Activated CD4-positive, CD25-positive, alpha-beta regulatory T cell (primary cell): ENCODE measurements at regions not wholly inside any gene's neighbourhood (a gene's known extent, or its start where the extent isn't known, plus 50 kb on each side); places are given as distances from the start of the nearest gene placed in this dataset.

Experiments used
- DNase-seq, 4 experiments: peaks; one replicate each; lab custom pipeline; 2025; lab: John Stamatoyannopoulos, UW

DNA sequence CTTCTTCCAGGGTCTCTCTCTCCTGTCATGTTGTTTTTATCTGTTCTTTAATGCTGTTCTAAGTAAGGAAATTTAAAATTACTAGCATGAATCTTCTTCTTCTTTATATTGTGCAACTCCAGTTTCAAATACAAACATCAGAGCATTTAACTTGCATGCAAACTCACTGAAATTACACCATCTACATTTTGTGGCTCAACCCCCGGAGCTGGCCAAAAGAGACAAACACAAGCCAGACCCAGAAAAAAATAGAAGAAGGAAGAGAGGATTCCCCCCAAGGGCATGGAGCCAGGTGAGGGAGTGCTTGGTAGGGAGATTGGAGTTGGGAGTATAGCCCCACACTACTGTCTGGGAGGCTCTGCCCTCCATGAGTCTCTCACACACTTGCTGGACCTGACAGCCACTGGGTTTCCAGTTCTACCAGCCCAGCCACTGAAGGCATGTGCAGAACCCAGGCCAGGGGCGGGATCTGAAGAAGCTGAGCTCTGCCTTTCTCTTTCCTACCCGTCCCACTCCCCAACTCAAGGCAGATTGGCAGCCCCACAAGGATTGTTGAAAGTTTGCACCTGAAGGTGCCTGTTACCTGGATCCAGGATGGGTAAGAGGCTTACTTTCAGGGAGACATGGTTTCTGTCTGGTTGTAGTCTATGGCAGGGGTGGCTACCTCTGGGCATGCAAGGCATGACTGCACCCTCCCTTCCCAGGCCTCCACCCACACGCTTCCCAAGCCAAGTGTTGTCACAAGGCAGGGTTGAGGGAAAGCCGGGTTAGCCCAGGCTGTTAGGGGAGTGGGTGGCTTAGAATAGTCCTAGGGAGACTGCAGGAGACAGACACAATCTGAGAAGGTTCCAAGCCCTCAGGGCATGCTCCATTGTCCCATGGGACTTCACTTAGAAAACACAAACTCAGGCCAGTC, 297.2 kb downstream of the TGFB2 start:
- no peak for DNase-seq

DNA sequence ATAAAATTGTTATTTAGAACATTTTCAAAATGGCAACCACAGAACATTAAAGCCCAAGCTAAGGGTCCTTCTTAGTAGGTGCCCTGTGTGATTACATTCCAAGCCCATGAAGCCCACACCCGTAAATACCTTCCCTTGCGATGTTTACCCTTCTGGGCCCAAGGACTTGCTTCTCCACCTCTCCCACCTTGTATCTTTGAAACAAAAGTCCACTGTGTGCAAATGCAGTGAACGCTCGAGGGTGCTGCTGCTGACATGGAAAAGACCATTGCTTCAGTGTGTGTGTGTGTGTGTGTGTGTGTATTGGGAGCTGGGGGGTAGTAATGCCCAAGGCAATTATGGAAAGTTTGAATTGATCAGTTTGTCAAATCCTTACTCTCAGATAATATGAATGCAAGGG, 298.1 kb downstream of the TGFB2 start:
- DNase-seq: no peak

DNA sequence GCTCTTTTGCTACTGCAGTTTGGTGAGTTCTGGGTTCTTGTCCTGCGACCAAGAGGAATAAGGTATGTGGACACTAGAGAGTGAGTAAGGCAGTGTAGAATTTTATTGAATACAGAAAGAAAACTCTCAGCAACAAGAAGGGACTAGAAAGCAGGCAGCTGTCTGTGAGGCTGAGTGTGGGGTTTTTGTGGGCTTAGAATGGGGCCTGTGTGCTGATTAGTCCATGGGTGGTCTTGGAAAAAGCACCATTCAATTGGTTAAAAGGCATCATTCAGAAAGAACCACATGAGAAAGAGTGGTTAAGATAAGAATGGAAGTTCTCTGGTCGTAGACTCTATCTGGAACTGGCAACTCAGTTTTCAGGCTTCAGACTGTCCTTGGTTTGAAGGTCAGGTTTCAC, 298.8 kb downstream of the TGFB2 start:
- DNase-seq: no peak

DNA sequence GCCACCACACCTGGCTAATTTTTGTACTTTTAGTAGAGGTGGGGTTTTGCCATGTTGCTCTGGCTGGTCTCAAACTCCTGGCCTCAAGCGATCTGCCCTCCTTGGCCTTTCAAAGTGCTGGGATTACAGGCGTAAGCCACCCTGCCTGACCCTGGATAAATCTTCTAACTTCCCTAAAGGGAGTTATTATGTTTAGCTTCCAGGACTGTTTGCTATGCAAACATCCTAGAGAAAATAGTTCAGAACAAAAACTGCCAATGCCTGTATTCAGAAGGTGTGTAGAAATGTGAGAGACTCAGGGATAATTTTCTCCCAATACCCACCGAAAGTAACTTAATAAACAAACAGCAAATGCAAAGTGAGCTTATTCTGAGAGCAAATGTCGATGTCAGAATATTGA, 301.2 kb downstream of the TGFB2 start:
- DNase-seq: no peak

DNA sequence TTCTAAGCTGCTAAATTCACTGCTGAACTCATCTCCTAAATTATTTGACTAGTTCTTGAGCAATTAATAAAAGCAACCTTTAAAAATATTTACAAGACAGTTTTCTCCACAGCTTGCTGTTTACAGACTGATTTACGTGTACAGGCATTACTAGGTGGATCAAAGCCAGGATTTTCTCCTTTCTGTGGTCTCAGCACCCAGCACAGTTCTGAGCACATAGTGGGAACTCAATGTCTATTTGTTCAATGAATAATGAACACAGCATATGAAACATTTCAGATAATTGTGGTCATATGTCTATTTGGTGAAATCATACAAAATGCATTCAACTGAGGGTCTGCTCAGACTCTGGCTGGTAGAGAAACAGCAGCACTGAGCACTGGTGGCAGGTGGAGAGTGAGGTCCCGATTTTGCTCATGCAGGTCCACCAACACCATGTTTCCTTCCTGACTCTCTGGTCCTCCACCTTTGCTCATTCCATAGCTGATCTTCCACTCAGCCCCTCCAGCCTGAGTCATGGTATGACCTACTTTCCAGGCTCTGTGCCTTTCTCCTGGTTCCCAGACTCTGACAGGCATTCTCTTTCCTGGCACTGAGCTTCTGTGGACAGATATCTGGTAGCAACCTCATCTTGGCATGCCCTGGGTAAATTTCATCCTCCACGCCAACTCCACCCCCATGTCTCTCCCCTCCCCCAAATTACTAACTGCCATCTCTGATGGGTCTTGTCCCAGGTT, 311.3 kb downstream of the TGFB2 start:
- no peak for DNase-seq

DNA sequence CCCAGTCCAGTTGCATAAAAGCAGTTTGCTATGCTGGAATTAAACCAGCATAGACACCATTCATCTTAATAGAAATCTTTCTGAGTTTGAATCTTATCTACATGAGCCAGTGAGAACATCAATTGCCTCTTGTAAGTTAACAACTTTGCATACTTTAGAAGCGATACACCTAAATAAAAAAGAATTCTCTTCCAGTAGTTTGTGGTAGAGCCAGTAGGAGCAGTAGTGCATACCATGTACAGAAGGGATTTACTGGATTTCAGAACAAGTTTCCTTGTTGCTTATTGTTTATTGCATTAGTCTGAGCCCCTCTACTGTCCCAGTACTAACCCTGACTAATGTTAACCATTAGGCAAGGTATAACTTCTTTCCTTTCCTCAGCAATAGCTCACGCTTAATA, 313.1 kb downstream of the TGFB2 start:
- DNase-seq: no peak

DNA sequence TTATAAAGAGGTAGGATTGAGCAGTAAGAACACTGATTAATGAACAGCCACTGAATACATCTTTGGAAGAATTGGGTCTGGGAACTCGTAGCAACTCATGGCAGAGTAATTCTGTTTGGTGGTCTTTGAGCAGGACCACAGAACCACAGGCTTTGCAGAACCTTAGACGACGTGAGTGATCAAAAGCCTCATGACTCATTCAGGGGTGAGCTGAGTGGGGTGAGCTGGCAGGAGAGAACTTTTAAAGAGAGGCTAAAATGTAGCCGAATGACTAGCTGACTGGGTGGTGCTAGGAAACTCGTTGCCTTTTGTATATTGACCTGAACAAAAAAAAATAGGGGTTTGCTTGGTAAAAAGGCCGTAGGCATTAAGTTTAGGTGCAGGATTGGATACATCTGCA, 313.8 kb downstream of the TGFB2 start:
- no peak for DNase-seq

DNA sequence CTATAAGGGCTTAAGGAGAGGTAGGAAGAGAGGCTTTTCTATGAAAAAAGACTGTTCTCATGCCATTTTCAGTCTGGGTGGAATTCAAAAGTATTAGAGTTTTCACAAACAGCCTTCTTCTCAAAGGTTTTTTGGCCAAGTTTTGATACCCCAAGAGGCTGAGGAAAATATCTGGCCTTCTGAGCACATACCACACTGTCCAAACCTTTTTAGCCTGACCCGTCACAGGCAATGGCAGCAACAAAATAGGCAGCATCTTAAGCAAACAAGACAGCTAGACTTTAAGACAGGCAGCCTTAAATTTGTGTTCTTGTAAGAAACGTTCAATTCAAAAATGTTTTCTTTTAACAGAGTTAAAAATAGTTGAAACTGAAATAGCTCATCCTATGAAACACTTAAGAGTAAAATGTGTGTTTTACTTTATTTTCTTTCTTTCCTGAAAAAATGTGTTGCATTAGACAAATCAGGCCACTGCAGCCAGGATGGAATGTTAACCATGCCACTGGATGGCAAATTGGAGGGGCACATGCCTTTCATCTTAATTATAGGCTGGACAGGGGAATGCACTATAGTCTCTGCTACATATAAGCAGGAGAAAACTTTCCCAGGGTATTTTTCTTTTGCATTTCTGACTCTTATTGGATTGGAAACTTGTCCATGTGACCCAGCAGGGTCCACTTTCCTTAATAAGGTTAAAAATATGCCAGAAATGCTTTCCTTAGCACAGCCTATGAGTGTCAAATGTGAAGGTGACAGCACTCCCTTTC, 315.0 kb downstream of the TGFB2 start:
- DNase-seq: no peak

DNA sequence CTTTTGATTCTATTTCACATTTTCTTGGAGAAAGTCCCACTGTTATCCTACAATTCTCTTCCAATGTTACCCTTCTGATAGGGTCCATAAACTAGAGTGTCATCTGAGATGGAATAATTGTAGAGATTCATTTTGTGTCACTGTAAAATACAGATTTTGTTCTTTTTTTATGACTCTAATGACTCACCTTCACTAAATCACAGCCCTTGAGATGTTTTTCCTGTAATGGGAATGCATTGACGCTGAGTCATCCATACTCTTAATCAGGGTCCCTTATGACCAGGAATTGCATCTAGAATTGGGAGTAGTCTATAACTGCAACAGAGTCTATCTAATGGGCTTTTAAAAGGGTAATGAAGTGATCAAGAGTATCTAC, 315.5 kb downstream of the TGFB2 start:
- no peak for DNase-seq

DNA sequence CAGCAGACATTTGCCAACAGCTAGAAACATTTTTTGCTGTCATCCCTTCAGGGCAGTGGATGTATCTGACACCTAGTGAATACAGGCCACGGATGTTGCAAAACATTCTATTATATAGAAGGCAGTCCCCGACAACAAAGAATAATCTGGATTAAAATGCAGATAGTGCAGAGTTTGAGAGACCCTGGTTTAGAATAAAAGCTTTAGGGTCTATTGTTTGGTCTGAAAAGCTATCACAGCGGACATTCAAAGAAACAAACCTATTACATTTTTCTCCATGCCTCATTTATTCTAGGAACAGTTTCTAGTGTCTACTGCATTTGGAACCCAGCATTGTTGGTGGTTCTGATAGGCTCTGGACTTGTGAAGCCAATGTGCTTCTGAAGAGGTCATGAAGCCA, 316.3 kb downstream of the TGFB2 start:
- no peak for DNase-seq

DNA sequence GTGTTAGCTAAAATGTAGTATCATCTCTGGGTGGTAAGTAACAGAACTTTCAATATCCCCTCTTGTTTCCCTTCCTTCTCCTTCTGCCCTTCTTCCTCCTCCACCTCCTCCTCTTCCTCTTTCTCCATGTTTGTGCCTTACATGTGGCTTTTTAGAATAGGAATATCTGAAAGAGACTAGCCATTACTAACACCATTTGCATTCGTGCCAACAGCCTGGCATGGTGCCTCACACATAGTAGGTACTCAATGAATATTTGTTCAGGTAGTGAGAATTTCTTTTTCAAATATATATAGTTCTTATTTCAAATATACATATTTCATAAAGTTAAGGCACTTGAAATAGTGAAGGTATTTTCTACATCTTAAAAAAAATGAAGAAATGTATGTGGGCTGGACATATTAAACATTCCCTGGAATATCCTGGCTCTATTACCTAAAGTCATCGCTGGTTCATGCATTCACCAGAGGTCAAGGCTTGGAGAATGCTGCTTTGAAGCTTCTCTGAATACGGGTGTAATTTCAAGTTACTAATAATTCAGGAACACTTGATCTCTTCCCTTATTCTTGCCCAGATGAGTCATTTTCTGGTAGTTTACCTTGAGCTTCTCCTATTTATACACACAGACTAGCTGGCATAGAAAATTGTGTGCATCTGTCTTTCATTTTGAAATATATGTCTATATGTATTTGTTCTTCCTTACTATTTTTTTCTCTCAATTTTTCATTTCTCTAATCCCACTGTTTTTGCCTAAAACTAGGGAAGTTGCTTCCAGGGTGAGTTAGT, 319.4 kb downstream of the TGFB2 start:
- DNase-seq: no peak

DNA sequence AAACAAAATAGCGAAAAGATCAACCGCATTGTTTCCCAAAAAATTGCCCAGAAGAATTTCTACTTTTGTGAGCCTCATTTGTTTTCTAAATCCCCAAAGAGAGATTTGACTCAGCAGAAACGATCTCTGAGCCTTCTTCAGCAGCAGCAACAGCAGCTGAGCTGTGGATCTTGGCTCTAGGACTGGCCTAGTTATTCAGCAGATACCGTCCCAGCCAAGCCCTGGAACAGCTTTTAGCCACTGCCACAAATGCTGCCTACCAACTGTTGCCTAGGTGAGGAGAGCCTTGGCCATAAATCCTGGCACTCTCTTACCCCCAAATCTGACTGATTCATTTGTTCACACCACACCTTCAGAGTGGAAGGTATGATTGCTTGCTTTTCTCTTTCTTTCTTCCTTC, 320.1 kb downstream of the TGFB2 start:
- no peak for DNase-seq

DNA sequence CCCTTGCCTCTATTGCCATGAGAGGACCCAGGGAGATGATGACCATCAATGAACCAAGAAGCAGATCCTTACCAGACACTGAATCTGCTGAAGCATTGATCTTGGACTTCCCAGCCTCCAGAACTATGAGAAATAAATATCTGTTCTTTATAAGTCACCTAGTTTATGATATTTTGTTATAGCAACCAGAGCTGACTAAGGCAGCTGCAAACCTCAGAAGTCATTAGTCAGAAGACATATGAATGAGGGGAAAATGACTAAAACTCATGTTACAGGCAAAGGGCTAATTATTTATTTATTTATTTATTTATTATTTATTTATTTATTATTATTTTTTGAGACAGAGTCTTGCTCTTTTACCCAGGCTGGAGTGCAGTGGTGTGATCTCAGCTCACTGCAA, 321.1 kb downstream of the TGFB2 start:
- DNase-seq: no peak

DNA sequence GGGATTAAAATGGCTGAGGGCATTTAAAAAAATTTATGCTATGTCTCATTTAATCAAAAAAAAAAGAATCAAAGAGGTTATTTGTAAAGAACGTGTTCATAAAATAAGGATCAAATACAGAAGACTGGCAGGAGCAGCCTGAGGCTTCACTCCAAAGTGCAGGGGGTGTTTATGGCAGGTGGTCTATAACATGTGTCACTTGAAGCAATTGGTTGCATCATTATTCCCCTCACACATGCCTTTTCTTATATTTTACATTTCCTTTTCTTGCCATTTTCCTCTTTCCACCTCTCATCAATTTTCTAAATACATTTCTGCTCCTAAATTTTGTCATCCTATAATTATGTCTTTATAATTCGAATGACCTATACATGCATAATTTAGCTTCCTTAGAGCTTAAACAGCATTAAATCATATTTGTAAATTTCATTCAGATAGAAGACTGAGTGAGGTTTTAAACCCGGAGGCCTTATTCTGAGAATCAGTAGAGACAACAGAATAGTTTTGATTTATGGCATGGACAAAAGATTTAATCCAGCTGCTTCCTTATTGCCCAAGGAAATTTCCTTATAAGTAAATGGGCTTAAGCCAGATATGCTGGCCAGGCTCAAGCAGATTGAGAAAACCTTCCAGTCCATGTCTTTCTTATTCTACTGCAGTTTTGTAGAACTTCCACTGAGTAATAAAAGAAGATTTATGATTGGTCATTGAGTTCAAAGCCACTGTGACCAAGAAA, 322.8 kb downstream of the TGFB2 start:
- no peak for DNase-seq

DNA sequence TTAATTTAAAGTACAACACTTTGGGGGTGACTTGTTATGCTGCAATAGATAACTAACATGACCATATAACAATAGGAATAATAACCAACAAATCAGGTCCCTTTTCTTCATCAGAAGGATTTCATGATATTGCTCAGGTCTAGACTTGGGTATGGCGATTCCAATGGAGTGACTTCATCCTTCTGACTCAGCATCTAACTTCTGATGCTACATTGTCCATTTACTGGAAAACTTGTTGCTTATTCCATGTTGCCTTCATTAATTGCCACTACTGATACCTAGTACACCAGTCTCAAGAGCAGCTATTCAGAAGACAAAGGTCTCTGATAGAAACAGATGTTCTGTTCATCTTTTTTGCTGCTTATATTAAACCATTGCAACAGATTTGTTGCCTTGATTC, 324.3 kb downstream of the TGFB2 start:
- DNase-seq: no peak

DNA sequence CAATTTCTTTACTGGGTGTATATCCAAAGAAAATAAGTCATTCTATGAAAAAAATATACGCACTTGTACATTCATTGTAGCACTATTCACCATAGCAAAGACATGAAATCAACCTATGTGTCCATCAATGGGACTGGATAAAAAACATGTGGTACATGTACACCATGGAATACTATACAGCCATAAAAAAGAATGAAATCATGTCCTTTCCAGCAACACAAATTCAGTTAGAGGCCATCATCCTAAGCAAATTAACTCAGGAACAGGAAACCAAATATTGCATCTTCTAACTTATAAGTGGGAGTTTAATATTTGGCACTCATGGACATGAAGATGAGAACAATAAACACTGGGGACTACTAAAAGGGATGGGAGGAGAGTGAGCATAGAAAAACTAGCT, 325.7 kb downstream of the TGFB2 start:
- DNase-seq: no peak

DNA sequence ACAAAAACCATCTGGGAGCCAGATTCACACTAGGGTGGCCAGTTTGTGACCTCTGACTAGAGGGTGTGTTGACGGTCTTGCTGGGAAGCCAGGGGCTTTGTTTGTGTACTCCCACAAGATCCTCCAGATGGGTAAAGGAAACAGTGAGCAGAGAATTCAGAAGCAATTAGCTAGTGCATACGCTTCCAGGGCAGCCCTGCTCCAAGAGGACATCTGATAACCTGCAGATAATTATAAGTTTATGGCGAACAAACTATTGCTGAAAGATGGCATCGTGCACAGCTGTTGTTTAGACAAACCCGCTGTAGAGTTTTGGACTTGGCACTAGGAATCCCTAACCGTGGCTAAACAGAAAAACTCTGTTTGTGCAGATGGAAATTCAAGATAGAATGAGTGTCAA, 326.4 kb downstream of the TGFB2 start:
- DNase-seq: no peak

DNA sequence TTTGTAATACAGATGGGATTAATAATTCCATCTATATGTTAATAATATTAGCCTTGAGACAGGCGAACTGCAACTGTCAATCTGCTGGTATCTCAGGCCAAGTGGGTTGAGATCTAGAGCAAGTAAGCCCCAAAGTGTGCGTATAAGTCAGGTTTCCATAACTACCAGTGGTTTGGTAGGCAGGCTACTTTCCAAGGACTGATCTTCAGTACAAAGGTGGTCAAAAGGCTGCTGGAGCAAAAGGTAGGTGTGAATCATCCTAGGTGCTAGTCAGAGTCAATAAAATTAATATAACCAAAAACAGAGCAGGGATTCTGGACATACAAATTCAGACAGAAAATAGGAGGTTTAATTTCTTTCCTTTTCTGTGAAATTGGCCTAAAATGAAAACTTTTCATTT, 328.0 kb downstream of the TGFB2 start:
- DNase-seq: no peak

DNA sequence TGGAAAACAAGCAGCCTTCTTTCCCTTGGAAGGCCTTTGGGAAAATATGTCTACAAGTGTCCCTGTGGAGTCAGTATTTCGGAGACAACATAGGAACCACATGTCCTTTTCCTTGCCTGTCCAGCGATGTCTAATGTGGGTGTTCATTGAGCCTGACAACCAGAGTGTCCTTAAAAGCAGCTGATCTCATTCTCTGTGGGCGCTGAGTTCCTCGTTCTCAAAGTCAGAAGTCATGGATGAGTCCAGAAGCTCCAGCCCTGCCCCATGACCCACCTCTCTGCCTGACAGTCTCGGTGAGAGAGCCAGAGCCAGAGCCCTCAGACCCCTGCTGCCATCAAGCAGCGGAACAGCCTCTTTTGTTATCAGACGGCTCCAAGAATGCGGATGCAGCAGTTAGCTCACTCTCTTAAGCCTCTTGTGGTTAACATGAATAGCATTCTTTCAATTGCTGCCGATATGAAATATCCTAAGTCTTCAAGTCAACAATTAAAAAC, 329.2 kb downstream of the TGFB2 start:
- no peak for DNase-seq

DNA sequence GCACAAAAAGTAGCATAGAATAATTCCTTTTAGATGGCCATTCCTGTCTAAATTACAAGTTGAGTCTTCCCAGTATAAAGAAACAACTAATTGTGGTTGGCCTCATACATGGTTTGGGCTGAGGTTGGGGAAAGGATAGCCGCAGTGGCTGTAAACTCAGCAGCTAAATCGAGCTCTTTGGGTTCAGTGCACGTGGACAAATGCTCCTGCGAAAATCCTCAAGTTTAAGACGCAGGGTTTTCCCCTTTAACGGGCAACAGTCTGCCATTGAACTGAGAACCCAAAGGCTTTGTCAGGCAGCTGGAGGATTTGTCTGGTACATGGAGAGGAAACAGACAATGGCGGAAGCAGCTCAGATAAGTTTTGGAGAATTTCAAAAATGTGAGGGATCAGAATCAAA, 331.9 kb downstream of the TGFB2 start:
- no peak for DNase-seq

DNA sequence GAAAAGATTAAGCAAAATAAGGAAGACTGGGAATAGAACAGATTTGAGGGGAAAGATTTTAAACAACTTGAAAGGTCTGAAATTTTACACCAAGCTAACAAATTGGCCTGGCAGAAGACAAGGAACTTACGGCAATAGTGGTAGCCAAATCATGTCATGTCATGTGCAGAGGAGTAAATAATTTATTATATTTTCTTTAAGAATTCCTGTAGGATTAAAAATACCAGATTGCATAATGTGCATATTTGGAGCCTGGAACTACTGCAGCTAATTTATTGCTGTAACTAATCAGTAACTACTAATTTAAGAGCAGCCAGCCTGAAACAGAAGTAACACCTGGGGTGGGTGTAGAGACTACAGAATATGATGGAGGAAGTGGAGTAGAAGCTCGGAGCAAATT, 334.3 kb downstream of the TGFB2 start:
- no peak for DNase-seq
